Keratinocyte (primary cell): ENCODE measurements at regions not wholly inside any gene's neighbourhood (a gene's known extent, or its start where the extent isn't known, plus 50 kb on each side); places are given as distances from the start of the nearest gene placed in this dataset.

ENCODE experiments used
- DNase-seq: peaks from one replicate; pipeline ENCODE4 v3.0.0-alpha.2; 2011; ENCODE audit warnings: low read depth, missing footprints, low spot score
- FAIRE-seq: peaks from 2 replicates; lab custom pipeline; 2011; peaks lifted over from hg19 to GRCh38; lab: Jason Lieb, UNC
- H2AFZ ChIP-seq: 2 replicates; pipeline ENCODE4 v1.6.0; 2012; ENCODE audit warnings: low read length, control low read depth, inconsistent platforms; ENCODE audit not compliant: control insufficient read depth
- H3K27ac ChIP-seq: 2 replicates; pipeline ENCODE4 v1.5.1; 2011; ENCODE audit warnings: low read length; ENCODE audit not compliant: control insufficient read depth, insufficient read depth
- H3K27me3 ChIP-seq: 3 replicates; pipeline ENCODE4 v1.6.0; 2011; ENCODE audit warnings: low read length; ENCODE audit not compliant: control insufficient read depth, insufficient read depth; ENCODE audit errors: extremely low read depth
- H3K36me3 ChIP-seq, 2 experiments: 2 replicates in 1 of 2; 3 replicates in 1 of 2; pipeline ENCODE4 v1.5.1; 2011; ENCODE audit warnings: low read length in 2 of 2, mild to moderate bottlenecking in 1 of 2; ENCODE audit not compliant: control insufficient read depth in 2 of 2, insufficient read depth in 2 of 2; ENCODE audit errors: extremely low read depth in 1 of 2
- H3K4me1 ChIP-seq: 3 replicates; pipeline ENCODE4 v1.5.1; 2011; ENCODE audit warnings: low read length; ENCODE audit not compliant: control insufficient read depth, insufficient read depth; ENCODE audit errors: extremely low read depth
- H3K4me2 ChIP-seq: 3 replicates; pipeline ENCODE4 v1.6.0; 2011; ENCODE audit warnings: low read depth, low read length; ENCODE audit not compliant: control insufficient read depth, insufficient read depth; ENCODE audit errors: extremely low read depth
- H3K4me3 ChIP-seq, 3 experiments: fragments of 200-600 bp in 1 of 3; sonication (generic) in 1 of 3; 2 replicates in 2 of 3; 3 replicates in 1 of 3; pipeline ENCODE4 v1.5.1; 2011 to 2016; ENCODE audit warnings: low read length in 3 of 3, mild to moderate bottlenecking in 3 of 3, control low read depth in 2 of 3, inconsistent platforms in 1 of 3, low read depth in 1 of 3, mixed read lengths in 1 of 3, mixed run types in 1 of 3, moderate library complexity in 1 of 3; ENCODE audit not compliant: control insufficient read depth in 2 of 3, insufficient read depth in 2 of 3; ENCODE audit errors: extremely low read depth in 1 of 3
- H3K79me2 ChIP-seq: 2 replicates; pipeline ENCODE4 v1.6.0; 2012; ENCODE audit warnings: low read length; ENCODE audit not compliant: control insufficient read depth, insufficient read depth
- H3K9ac ChIP-seq: 3 replicates; pipeline ENCODE4 v1.6.0; 2011; ENCODE audit warnings: low read length; ENCODE audit not compliant: control insufficient read depth, insufficient read depth; ENCODE audit errors: extremely low read depth
- H3K9me1 ChIP-seq: 3 replicates; pipeline ENCODE4 v1.6.0; 2011; ENCODE audit warnings: low read length; ENCODE audit not compliant: control insufficient read depth, insufficient read depth; ENCODE audit errors: extremely low read depth
- H3K9me3 ChIP-seq: 2 replicates; pipeline ENCODE4 v1.5.1; 2012; ENCODE audit warnings: low read depth, low read length; ENCODE audit not compliant: control insufficient read depth
- H4K20me1 ChIP-seq: 3 replicates; pipeline ENCODE4 v1.6.0; 2011; ENCODE audit warnings: low read length; ENCODE audit not compliant: control insufficient read depth, insufficient read depth; ENCODE audit errors: extremely low read depth
- CTCF ChIP-seq, 3 experiments: IDR thresholded peaks in 1 of 3; conservative IDR thresholded peaks in 1 of 3; optimal IDR thresholded peaks in 1 of 3; 2 replicates in 2 of 3; 3 replicates in 1 of 3; pipeline versions ENCODE3 to v1.5.1; 2011; ENCODE audit warnings: low read length in 3 of 3, mild to moderate bottlenecking in 3 of 3, moderate library complexity in 2 of 3, control low read depth in 1 of 3, inconsistent platforms in 1 of 3; ENCODE audit not compliant: insufficient read depth in 2 of 3; ENCODE audit errors: extremely low read depth in 1 of 3
- EZH2 ChIP-seq: IDR thresholded peaks from one replicate; pipeline ENCODE4 v1.6.1; 2012; ENCODE audit warnings: inconsistent platforms, mild to moderate bottlenecking, low read length, moderate library complexity
- dilution Hi-C: fragments of 300-500 bp; cut with MboI; formaldehyde crosslinking; loops from one replicate; pipeline ENCODE4 v1.7.0; 2020; ENCODE audit warnings: low sequenced_read_pairs; ENCODE audit not compliant: extremely low pct_ligation_motif_present

DNA sequence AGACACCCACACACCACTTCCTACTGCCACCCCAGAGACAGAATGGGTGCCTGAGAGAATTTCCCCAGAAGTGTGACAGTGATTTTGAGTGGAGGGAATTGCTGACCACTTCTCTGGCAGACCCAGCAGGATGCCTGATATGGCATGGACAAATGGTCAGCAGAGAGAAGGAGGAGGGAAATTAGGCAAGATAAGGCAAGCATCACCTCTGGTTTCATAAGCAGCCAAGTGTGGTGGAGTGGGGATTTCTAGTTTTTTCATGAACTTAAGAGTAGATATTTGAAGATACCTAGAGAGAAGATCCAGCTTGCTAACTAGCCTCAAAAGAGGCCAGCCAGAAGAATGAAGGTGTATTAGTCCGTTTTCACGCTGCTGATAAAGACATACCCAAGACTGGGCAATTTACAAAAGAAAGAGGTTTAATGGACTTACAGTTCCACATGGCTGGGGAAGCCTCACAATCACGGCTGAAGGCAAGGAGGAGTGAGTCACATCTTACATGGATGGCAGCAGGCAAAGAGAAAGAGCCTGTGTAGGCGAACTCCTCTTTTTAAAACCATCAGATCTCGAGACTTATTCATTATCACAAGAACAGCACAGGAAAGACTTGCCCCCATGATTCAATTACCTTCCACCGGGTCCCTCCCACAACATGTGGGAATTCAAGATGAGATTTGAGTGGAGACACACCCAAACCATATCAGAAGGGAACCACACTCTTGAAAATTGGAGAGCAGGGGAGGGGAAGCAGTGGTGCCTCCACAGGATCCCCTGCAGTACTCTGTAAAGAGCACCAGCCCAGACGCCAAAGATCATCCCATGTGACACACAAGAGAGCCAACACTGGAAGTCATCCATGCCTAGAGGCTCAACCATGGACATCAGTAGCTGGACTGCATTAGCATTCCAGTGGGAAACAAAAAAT, 64.2 kb downstream of the RBM43 start:
- H3K27ac ChIP-seq = no peak overlapping the region
- no peak overlapping the region for H3K9ac ChIP-seq
- H4K20me1 ChIP-seq = no peaks in the 10 kb centered on the region
- no peak overlapping the region for H3K4me2 ChIP-seq
- TF ChIP-seq CTCF (optimal IDR thresholded peaks at IDR 0.05 in 1 of 3, IDR thresholded peaks at IDR 0.05 in 1 of 3, conservative IDR thresholded peaks at IDR 0.05 in 1 of 3; ENCODE audit: extremely low read depth in 1 of 3, insufficient read depth in 2 of 3, low read length in 3 of 3) (no peak), EZH2 (no peak)
- no peaks in the 10 kb centered on the region for H3K9me3 ChIP-seq
- FAIRE-seq (no peak), DNase-seq (no peak)
- no peaks in the 10 kb centered on the region for H3K79me2 ChIP-seq
- H3K4me3 ChIP-seq = no peak overlapping the region
- no peaks in the 10 kb centered on the region for H3K36me3 ChIP-seq
- H2AFZ ChIP-seq = no peak overlapping the region
- H3K27me3 ChIP-seq = no peaks in the 10 kb centered on the region
- H3K4me1 ChIP-seq = no peaks in the 10 kb centered on the region
- no peaks in the 10 kb centered on the region for H3K9me1 ChIP-seq
- dilution Hi-C loops = no loop called here

DNA sequence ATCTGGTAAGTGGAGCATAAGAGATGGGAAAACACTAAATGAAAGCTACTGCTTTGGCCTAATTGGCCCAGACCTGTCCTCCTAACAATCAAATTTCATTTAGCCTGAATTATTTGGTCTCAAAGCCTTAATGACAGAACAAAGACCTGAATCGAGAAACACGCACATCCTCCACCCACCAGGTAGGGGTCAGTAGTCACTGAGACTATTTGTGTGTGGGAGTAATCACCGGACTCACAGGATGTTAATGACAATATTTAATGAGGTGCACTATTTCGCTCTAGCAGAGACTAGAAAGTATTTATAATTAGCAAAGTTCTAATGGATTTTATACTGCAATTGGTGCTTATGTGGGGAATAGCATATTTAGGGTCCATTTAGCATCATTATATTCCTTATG, 68.1 kb downstream of the RBM43 start:
- H3K4me1 ChIP-seq = no peaks in the 10 kb centered on the region
- no peaks in the 10 kb centered on the region for H3K36me3 ChIP-seq
- FAIRE-seq (no peak), DNase-seq (no peak)
- TF ChIP-seq CTCF (optimal IDR thresholded peaks at IDR 0.05 in 1 of 3, IDR thresholded peaks at IDR 0.05 in 1 of 3, conservative IDR thresholded peaks at IDR 0.05 in 1 of 3; ENCODE audit: extremely low read depth in 1 of 3, insufficient read depth in 2 of 3, low read length in 3 of 3) (no peak), EZH2 (no peak)
- no peaks in the 10 kb centered on the region for H3K79me2 ChIP-seq
- no peak overlapping the region for H2AFZ ChIP-seq
- H3K9me3 ChIP-seq = no peaks in the 10 kb centered on the region
- no peak overlapping the region for H3K4me3 ChIP-seq
- no peaks in the 10 kb centered on the region for H3K27me3 ChIP-seq
- dilution Hi-C loops = no loop called here
- no peaks in the 10 kb centered on the region for H3K9me1 ChIP-seq
- no peak overlapping the region for H3K9ac ChIP-seq
- no peak overlapping the region for H3K4me2 ChIP-seq
- H3K27ac ChIP-seq = no peak overlapping the region
- no peaks in the 10 kb centered on the region for H4K20me1 ChIP-seq
